ENCODE measurements at regions not wholly inside any gene's neighbourhood (a gene's known extent, or its start where the extent isn't known, plus 50 kb on each side); places are given as distances from the start of the nearest gene placed in this dataset.

- Histone ChIP-seq H3K27ac (ENCODE audit: insufficient read depth, low read length) (no peak overlapping the region), H3K79me2 (ENCODE audit: control insufficient read depth, insufficient read depth, low read length) (no peaks in the 10 kb centered on the region), H3K27me3 (ENCODE audit: control insufficient read depth, insufficient read depth, low read length) (no peaks in the 10 kb centered on the region), H4K20me1 (ENCODE audit: control insufficient read depth, extremely low read depth, insufficient read depth, low read length) (no peaks in the 10 kb centered on the region), H3K9me3 (ENCODE audit: control insufficient read depth, insufficient read depth, low read depth, low read length) (no peaks in the 10 kb centered on the region), H3K36me3 (ENCODE audit: control insufficient read depth, insufficient read depth, low read length) (no peaks in the 10 kb centered on the region), H3K4me2 (ENCODE audit: extremely low read depth, insufficient read depth, low read length) (no peak overlapping the region), H3K4me3 (replicated peaks in 1 of 4; ENCODE audit: control extremely low read depth in 1 of 4, insufficient read depth in 1 of 4, low read depth in 3 of 4, low read length in 4 of 4) (no peak overlapping the region), H3K4me1 (ENCODE audit: control insufficient read depth, extremely low read depth, insufficient read depth, low read length) (no peaks in the 10 kb centered on the region), H2AFZ (ENCODE audit: low read length) (no peak overlapping the region), H3K9ac (ENCODE audit: insufficient read depth, low read length) (no peak overlapping the region)
- TF ChIP-seq, protein P1, sequence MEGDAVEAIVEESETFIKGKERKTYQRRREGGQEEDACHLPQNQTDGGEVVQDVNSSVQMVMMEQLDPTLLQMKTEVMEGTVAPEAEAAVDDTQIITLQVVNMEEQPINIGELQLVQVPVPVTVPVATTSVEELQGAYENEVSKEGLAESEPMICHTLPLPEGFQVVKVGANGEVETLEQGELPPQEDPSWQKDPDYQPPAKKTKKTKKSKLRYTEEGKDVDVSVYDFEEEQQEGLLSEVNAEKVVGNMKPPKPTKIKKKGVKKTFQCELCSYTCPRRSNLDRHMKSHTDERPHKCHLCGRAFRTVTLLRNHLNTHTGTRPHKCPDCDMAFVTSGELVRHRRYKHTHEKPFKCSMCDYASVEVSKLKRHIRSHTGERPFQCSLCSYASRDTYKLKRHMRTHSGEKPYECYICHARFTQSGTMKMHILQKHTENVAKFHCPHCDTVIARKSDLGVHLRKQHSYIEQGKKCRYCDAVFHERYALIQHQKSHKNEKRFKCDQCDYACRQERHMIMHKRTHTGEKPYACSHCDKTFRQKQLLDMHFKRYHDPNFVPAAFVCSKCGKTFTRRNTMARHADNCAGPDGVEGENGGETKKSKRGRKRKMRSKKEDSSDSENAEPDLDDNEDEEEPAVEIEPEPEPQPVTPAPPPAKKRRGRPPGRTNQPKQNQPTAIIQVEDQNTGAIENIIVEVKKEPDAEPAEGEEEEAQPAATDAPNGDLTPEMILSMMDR (conservative IDR thresholded peaks at IDR 0.05 in 1 of 2, IDR thresholded peaks at IDR 0.05 in 1 of 2; ENCODE audit: low read depth in 1 of 2, low read length in 2 of 2): no peak
- no peak for TF ChIP-seq EZH2 (IDR thresholded peaks at IDR 0.05; ENCODE audit: low read length, missing control alignments)
- no peak for DNase-seq (ENCODE audit: low read depth in 2 of 2)
Observed at GRCh38 chr15:101543026-101543390, 53.5 kb upstream of the PCSK6 start.

DNA sequence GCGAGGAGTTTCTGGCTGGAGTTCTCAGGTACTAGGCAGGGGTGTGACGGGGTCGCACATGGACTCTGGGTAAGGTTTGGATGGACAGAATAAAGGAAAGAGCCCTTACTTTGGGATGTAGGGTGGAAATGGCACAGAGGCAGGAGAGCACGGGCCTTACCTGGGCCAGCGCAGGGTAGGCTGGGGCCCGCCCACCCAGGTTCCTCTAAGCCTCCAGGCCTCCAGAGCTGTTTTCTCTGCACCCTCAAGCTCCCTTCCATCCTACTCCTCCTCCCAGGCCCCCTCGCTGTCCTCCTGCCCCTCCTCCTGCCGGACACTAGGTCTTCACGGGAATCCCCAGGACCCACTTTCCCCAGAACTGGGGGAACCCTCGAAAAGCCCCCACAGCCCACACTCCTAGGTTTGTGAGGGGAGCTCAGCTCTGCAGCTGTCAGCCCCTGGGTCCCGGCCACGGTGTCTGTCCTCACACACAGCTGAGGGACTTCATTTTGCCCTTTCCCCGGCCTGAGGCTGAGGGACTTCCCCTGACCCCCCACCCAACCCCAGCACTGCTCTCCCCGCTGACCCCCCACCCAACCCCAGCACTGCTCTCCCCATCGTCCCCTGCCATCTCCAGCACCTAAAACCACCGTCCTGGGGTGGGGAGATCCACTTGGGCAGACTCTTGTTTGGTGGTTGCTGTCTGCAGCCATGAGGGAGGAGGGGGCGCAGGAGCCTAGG lies 53.0 kb upstream of the PCSK6 start:
- no peaks in the 10 kb centered on the region for H3K36me3 ChIP-seq (ENCODE audit: control insufficient read depth, insufficient read depth, low read length)
- H3K27me3 ChIP-seq (ENCODE audit: control insufficient read depth, insufficient read depth, low read length): no peaks in the 10 kb centered on the region
- no peaks in the 10 kb centered on the region for H3K9me3 ChIP-seq (ENCODE audit: control insufficient read depth, insufficient read depth, low read depth, low read length)

GRCh38 chr15:101541501-101542292 lies 52.2 kb upstream of the PCSK6 start:
- no peaks in the 10 kb centered on the region for H3K79me2 ChIP-seq (ENCODE audit: control insufficient read depth, insufficient read depth, low read length)
- H3K27ac ChIP-seq (ENCODE audit: insufficient read depth, low read length): no peak overlapping the region
- H3K9me3 ChIP-seq (ENCODE audit: control insufficient read depth, insufficient read depth, low read depth, low read length): no peaks in the 10 kb centered on the region
- no peak overlapping the region for H3K4me3 ChIP-seq (replicated peaks in 1 of 4; ENCODE audit: control extremely low read depth in 1 of 4, insufficient read depth in 1 of 4, low read depth in 3 of 4, low read length in 4 of 4)
- no peaks in the 10 kb centered on the region for H3K36me3 ChIP-seq (ENCODE audit: control insufficient read depth, insufficient read depth, low read length)
- H2AFZ ChIP-seq (ENCODE audit: low read length): no peak overlapping the region
- no peak overlapping the region for H3K4me2 ChIP-seq (ENCODE audit: extremely low read depth, insufficient read depth, low read length)
- H3K27me3 ChIP-seq (ENCODE audit: control insufficient read depth, insufficient read depth, low read length): no peaks in the 10 kb centered on the region
- no peaks in the 10 kb centered on the region for H3K4me1 ChIP-seq (ENCODE audit: control insufficient read depth, extremely low read depth, insufficient read depth, low read length)
- DNase-seq (ENCODE audit: low read depth in 2 of 2): no peak
- no peaks in the 10 kb centered on the region for H4K20me1 ChIP-seq (ENCODE audit: control insufficient read depth, extremely low read depth, insufficient read depth, low read length)
- no peak overlapping the region for H3K9ac ChIP-seq (ENCODE audit: insufficient read depth, low read length)
- TF ChIP-seq, protein P1 (conservative IDR thresholded peaks at IDR 0.05 in 1 of 2, IDR thresholded peaks at IDR 0.05 in 1 of 2; ENCODE audit: low read depth in 1 of 2, low read length in 2 of 2): no peak
- TF ChIP-seq EZH2 (IDR thresholded peaks at IDR 0.05; ENCODE audit: low read length, missing control alignments): no peak

More for the DNA sequence above, 53.0 kb upstream of the PCSK6 start:
- Histone ChIP-seq H3K4me3 (replicated peaks in 1 of 4; ENCODE audit: control extremely low read depth in 1 of 4, insufficient read depth in 1 of 4, low read depth in 3 of 4, low read length in 4 of 4) (no peak overlapping the region), H3K4me1 (ENCODE audit: control insufficient read depth, extremely low read depth, insufficient read depth, low read length) (no peaks in the 10 kb centered on the region), H2AFZ (ENCODE audit: low read length) (no peak overlapping the region), H4K20me1 (ENCODE audit: control insufficient read depth, extremely low read depth, insufficient read depth, low read length) (no peaks in the 10 kb centered on the region), H3K4me2 (ENCODE audit: extremely low read depth, insufficient read depth, low read length) (no peak overlapping the region), H3K79me2 (ENCODE audit: control insufficient read depth, insufficient read depth, low read length) (no peaks in the 10 kb centered on the region), H3K27ac (ENCODE audit: insufficient read depth, low read length) (no peak overlapping the region), H3K9ac (ENCODE audit: insufficient read depth, low read length) (no peak overlapping the region)
- DNase-seq (ENCODE audit: low read depth in 2 of 2): no peak
- no peak for TF ChIP-seq EZH2 (IDR thresholded peaks at IDR 0.05; ENCODE audit: low read length, missing control alignments)
- TF ChIP-seq, protein P1 (conservative IDR thresholded peaks at IDR 0.05 in 1 of 2, IDR thresholded peaks at IDR 0.05 in 1 of 2; ENCODE audit: low read depth in 1 of 2, low read length in 2 of 2): no peak
